ENCODE measurements at regions not wholly inside any gene's neighbourhood (a gene's known extent, or its start where the extent isn't known, plus 50 kb on each side); places are given as distances from the start of the nearest gene placed in this dataset.
A peak's percentile ranks its signal among the peaks of the same experiment; 100 is the strongest.

DNA sequence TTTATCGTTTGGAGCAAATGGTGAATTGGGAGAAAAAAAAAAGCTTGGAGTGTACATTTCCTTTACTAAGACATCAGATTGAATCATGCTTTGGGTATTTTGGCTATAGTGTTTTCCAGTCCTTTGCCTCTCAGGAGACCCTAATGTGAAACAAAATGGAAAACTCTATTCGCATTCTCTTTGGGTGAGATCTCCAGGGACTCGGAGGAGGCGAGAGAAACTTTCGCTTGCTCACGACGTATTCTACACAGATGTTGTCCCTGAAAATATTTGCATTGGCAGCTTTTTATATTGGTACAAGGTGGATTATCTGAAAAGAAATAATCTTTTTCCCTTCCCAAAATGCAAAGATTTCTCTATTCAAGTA is 1240.1 kb upstream of the WWC1 start:
- Histone ChIP-seq H3K9me1 (replicated peaks; ENCODE audit: control insufficient read depth, extremely low read depth, insufficient read depth, low read length) (no peaks in the 10 kb centered on the region), H4K20me1 (replicated peaks; ENCODE audit: control insufficient read depth, extremely low read depth, insufficient read depth, low read length) (no peaks in the 10 kb centered on the region), H3K4me1 (ENCODE audit: control insufficient read depth, extremely low read depth, insufficient read depth, low read length) (peaks cover 12% of the 10 kb centered on the region), H3K9ac (replicated peaks; ENCODE audit: extremely low read depth, insufficient read depth, low read length) (peak overlapping the region; percentile 37), H2AFZ (ENCODE audit: low read depth, low read length) (no peak overlapping the region), H3K79me2 (ENCODE audit: control insufficient read depth, insufficient read depth, low read length) (no peaks in the 10 kb centered on the region), H3K27me3 (ENCODE audit: control insufficient read depth in 2 of 2, insufficient read depth in 2 of 2, low read length in 2 of 2) (no peaks in the 10 kb centered on the region), H3K27ac (ENCODE audit: insufficient read depth, low read depth, low read length) (peak overlapping the region; percentile 60), H3K9me3 (replicated peaks; ENCODE audit: control insufficient read depth, insufficient read depth, low read length) (peaks cover 1% of the 10 kb centered on the region), H3K36me3 (ENCODE audit: control insufficient read depth in 2 of 2, extremely low read depth in 1 of 2, insufficient read depth in 2 of 2, low read length in 2 of 2) (no peaks in the 10 kb centered on the region), H3K4me2 (ENCODE audit: insufficient read depth, low read length) (peak overlapping the region; percentile 76), H3K4me3 (replicated peaks in 1 of 3; ENCODE audit: insufficient read depth in 1 of 3, low read depth in 1 of 3, low read length in 3 of 3) (peak overlapping the region in 1 of 3 experiments; percentile 43)
- no peak for FAIRE-seq
- no TSS peak for BruUV-seq (replicated peaks)
- TF ChIP-seq FOS (IDR thresholded peaks at IDR 0.05; ENCODE audit: borderline replicate concordance, insufficient read depth, low read length) (no peak), EZH2 (IDR thresholded peaks at IDR 0.05; ENCODE audit: borderline replicate concordance, low read depth, low read length, severe bottlenecking) (no peak), GATA2 (IDR thresholded peaks at IDR 0.05; ENCODE audit: insufficient read depth, insufficient read length, low read depth, low read length) (no peak), JUN (IDR thresholded peaks at IDR 0.05; ENCODE audit: borderline replicate concordance, insufficient read depth, insufficient read length, low read depth) (no peak)
- TF ChIP-seq, protein P1, sequence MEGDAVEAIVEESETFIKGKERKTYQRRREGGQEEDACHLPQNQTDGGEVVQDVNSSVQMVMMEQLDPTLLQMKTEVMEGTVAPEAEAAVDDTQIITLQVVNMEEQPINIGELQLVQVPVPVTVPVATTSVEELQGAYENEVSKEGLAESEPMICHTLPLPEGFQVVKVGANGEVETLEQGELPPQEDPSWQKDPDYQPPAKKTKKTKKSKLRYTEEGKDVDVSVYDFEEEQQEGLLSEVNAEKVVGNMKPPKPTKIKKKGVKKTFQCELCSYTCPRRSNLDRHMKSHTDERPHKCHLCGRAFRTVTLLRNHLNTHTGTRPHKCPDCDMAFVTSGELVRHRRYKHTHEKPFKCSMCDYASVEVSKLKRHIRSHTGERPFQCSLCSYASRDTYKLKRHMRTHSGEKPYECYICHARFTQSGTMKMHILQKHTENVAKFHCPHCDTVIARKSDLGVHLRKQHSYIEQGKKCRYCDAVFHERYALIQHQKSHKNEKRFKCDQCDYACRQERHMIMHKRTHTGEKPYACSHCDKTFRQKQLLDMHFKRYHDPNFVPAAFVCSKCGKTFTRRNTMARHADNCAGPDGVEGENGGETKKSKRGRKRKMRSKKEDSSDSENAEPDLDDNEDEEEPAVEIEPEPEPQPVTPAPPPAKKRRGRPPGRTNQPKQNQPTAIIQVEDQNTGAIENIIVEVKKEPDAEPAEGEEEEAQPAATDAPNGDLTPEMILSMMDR (IDR thresholded peaks at IDR 0.05; ENCODE audit: extremely low read depth in 1 of 2, insufficient read depth in 1 of 2, low read depth in 1 of 2, low read length in 2 of 2), result no peak
- ChIA-PET POLR2A (no interaction called here), CTCF (no interaction called here)
- no peak for DNase-seq (ENCODE audit: low read depth, low spot score)
- intact Hi-C loops (cut with micrococcal nuclease), result no loop called here
- dilution Hi-C loops (cut with MboI; ENCODE audit: extremely low pct_ligation_motif_present, low sequenced_read_pairs), result no loop called here

DNA sequence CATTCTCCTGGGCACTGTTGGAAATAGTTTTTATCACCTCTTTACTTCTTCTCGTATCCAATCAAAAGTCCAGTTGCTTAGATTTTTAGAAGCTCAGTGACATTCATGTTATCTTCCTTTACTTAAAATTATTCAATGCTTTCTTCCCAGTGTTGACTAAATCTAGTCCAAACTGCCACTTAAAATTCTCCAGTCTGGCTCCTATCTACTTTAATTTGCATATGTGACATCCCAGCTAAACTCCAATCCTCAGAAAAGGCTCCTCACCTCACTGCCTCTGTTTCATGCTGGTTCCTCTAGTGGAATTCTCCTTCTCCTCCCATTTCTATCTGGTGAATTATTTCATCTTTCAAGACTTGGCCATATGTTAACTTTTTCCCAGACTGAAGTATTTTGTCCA is 1238.7 kb upstream of the WWC1 start:
- POLR2A ChIA-PET, result no interaction called here
- no peak overlapping the region for H3K27ac ChIP-seq (ENCODE audit: insufficient read depth, low read depth, low read length)
- no peak for FAIRE-seq
- no peak overlapping the region for H3K9ac ChIP-seq (replicated peaks; ENCODE audit: extremely low read depth, insufficient read depth, low read length)
- H3K27me3 ChIP-seq (ENCODE audit: control insufficient read depth in 2 of 2, insufficient read depth in 2 of 2, low read length in 2 of 2), result no peaks in the 10 kb centered on the region
- peaks cover 1% of the 10 kb centered on the region for H3K9me3 ChIP-seq (replicated peaks; ENCODE audit: control insufficient read depth, insufficient read depth, low read length)
- no peaks in the 10 kb centered on the region for H3K9me1 ChIP-seq (replicated peaks; ENCODE audit: control insufficient read depth, extremely low read depth, insufficient read depth, low read length)
- H4K20me1 ChIP-seq (replicated peaks; ENCODE audit: control insufficient read depth, extremely low read depth, insufficient read depth, low read length), result no peaks in the 10 kb centered on the region
- no peaks in the 10 kb centered on the region for H3K79me2 ChIP-seq (ENCODE audit: control insufficient read depth, insufficient read depth, low read length)
- intact Hi-C loops (cut with micrococcal nuclease), result no loop called here
- no peak for TF ChIP-seq MYC (IDR thresholded peaks at IDR 0.05; ENCODE audit: low read depth, low read length)
- no peak for TF ChIP-seq POLR2AphosphoS5 (IDR thresholded peaks at IDR 0.05; ENCODE audit: insufficient read depth, low read depth, low read length)
- TF ChIP-seq EZH2 (IDR thresholded peaks at IDR 0.05; ENCODE audit: borderline replicate concordance, low read depth, low read length, severe bottlenecking), result no peak
- no peak for TF ChIP-seq GATA2 (IDR thresholded peaks at IDR 0.05; ENCODE audit: insufficient read depth, insufficient read length, low read depth, low read length)
- TF ChIP-seq POLR2A (IDR thresholded peaks at IDR 0.05; ENCODE audit: low read depth, low read length), result no peak
- TF ChIP-seq JUN (IDR thresholded peaks at IDR 0.05; ENCODE audit: borderline replicate concordance, insufficient read depth, insufficient read length, low read depth), result no peak
- TF ChIP-seq, protein P2, sequence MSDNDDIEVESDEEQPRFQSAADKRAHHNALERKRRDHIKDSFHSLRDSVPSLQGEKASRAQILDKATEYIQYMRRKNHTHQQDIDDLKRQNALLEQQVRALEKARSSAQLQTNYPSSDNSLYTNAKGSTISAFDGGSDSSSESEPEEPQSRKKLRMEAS (IDR thresholded peaks at IDR 0.05; ENCODE audit: insufficient read depth, insufficient read length), result no peak
- TF ChIP-seq, protein P1 (IDR thresholded peaks at IDR 0.05; ENCODE audit: extremely low read depth in 1 of 2, insufficient read depth in 1 of 2, low read depth in 1 of 2, low read length in 2 of 2), result no peak
- no peak for TF ChIP-seq FOS (IDR thresholded peaks at IDR 0.05; ENCODE audit: borderline replicate concordance, insufficient read depth, low read length)
- CTCF ChIA-PET, result interaction anchor here (1.6 kb wide), 1 partner anchor 10 kb away, joined by 3 read pairs; no protein-coding TSS in a partner anchor
- no peak overlapping the region for H3K4me2 ChIP-seq (ENCODE audit: insufficient read depth, low read length)
- H3K36me3 ChIP-seq (ENCODE audit: control insufficient read depth in 2 of 2, extremely low read depth in 1 of 2, insufficient read depth in 2 of 2, low read length in 2 of 2), result no peaks in the 10 kb centered on the region
- BruUV-seq (replicated peaks), result no TSS peak
- dilution Hi-C loops (cut with MboI; ENCODE audit: extremely low pct_ligation_motif_present, low sequenced_read_pairs), result no loop called here
- H3K4me3 ChIP-seq (replicated peaks in 1 of 3; ENCODE audit: insufficient read depth in 1 of 3, low read depth in 1 of 3, low read length in 3 of 3), result no peak overlapping the region
- DNase-seq (ENCODE audit: low read depth, low spot score), result no peak
- H3K4me1 ChIP-seq (ENCODE audit: control insufficient read depth, extremely low read depth, insufficient read depth, low read length), result peaks cover 12% of the 10 kb centered on the region
- H2AFZ ChIP-seq (ENCODE audit: low read depth, low read length), result no peak overlapping the region

Data from endothelial cell of umbilical vein (primary cell).